ENCODE measurements at regions not wholly inside any gene's neighbourhood (a gene's known extent, or its start where the extent isn't known, plus 50 kb on each side); places are given as distances from the start of the nearest gene placed in this dataset.

DNA sequence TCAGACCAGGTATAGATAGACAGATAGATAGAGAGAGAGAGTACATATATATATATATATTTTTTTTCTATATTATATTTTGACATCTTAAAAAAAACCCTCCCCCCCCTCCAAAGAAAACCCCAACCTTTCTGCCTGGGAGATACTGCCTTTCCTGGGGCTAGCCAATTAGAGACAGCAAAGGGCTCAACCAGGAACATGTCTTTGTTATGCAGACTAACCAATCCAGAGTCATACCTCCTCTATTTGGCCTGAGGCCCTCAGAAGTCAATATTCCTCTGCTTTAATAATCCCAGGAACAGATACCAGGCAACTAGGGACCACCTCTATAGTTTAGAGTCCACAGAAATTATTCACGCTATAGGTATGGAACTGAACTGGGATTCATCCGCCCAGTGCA lies 135.6 kb upstream of the MAD2L1 start:
- TF ChIP-seq POLR2A (IDR thresholded peaks at IDR 0.05; ENCODE audit: low read length) (no peak), GATA1 (IDR thresholded peaks at IDR 0.05; ENCODE audit: low read depth, low read length) (no peak)
